ENCODE measurements at regions not wholly inside any gene's neighbourhood (a gene's known extent, or its start where the extent isn't known, plus 50 kb on each side); places are given as distances from the start of the nearest gene placed in this dataset.

GRCh38 chr11:43545610-43546009, 134.9 kb upstream of the HSD17B12 start:
- no peak for DNase-seq (ENCODE audit: low read depth)

DNA sequence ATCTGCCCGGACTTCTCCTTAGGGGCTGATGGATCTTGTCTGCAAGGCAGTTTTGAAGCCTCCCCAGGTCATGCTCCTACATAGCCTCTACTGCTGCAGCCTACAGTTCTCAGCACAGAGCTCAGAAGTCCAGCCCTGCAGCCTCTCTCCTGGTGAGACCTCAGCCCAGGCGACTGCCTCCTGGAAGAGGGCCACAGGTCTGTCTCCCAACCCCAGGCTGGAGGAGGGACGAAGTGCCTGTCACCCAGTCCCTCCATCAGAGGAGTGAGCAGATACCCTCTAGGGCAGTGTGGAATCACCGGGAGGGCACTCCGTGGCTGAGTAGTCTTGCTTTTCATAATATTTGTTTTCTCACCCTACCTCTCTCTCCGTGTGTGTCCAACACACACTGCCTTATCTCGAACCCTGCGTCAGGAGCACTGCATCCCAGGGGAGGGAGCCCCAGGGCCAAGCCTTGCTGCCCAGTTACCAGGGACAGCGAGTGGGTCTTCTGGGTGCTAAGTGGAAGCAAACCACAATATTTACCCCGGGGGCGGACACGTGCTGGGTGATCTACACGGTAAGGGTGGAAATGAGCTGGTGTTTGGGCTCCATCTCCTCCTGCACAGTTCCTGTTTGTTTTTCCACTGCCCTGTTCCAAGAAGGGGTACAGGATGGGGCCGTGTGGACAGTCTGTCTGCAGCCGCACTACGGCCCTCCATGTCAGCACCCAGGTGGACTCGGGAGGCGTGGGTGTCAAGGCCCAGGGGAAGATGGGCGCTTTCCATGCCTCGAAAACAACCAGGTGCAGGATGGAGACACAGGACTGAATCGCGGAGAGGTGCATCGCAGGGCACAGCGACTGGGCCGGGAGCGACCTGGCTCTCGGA, 133.7 kb upstream of the HSD17B12 start:
- DNase-seq (ENCODE audit: low read depth): no peak

DNA sequence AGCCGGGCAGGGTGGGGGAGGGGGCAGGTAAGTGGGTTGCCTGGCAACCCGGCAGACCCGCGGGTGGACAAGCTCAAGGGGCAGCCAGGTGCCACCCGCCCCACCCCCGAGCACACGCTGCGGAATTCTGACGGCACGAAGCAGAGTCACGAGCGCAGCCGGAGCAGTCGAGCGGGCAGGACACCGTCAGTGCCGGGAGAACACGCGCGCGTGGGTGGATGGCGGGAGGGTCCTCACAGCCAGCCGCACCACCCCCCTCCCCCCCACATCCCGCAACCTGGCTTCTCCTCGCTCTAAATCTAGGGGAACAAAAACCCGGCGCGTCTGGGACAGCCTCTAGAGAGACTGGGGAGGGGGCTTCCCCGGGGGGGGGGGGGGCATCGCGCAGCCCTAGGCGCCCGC, 133.1 kb upstream of the HSD17B12 start:
- no peak for DNase-seq (ENCODE audit: low read depth)

DNA sequence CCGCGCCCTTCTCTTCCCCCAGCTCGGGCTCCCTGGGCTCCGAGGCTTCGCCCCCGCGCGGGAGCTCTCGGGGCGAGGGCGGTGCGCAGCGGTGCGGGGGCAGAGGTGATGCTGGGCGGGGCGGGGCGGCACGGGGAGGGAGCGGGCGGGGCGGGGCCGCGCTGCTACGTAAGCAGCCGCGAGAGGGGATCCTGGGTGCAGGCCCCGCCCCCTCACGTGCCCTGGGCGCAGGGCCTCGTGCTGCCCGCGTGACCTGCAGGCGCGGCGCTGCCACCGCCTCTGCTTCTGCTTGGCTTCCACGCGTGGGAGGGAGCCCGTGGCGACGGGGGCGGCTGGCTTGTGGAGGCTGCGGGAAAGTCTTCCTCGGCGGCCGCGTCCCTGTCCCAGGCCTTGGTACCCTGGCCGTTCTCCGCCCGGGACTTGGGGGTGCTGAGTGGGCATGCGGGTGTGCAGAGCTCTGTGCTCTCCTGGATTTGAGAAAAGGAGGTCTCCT, 132.6 kb upstream of the HSD17B12 start:
- DNase-seq (ENCODE audit: low read depth): no peak

DNA sequence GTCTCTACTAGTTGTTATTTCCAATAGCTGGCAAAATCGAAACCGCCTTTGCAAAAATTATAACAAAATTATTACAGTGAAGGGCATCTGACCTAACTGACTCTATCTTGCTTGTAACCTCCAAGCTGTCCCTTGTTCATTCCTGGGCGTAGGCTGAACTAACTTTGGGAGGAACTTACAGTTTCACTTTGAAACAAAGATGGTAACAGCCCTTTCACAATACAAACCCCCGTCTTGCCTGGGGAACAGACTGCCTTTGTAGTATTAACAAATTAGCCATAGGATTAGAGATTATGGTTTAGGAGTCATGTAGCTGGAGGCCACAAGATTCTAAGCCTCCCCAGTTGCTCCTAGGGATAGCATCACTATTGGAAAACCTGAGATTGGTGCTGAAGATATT, 131.6 kb upstream of the HSD17B12 start:
- no peak for DNase-seq (ENCODE audit: low read depth)

DNA sequence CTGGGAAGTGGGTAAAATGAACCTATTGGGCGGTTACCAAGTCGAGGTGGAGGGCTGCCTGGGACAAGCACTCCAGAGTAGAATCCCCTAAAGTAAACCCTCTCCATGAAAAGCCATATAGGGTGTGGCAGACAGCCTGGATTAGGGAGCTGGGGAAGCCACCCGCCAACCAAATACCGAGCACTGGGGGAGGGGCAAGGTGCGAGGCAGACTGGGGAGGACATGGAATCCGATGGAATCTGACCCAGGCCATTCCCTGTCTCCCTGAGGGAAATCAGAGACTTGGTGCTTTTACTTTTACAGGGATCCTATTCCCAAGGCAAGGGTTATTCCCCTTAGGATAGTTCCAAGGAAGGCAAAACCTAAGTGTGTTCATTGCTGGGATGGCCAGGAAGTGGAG, 130.9 kb upstream of the HSD17B12 start:
- DNase-seq (ENCODE audit: low read depth): no peak

DNA sequence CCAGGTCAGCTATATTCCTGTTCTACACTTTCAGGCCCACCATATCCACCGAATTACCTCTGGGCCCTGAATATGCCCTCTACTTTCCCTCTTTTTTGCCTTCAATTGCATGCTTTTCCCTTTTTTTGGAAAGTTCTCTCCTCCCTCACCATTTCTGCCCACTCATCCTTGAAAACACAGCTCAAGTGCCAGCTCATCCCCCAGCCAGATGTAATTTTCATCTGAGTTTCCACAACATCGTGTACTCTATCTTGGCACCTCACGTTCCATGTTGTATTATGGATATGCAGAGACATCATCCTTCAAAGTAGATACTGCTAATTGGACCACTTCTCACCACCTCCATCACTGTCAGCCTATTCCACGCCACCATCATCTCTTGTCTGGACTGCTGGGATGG, 129.8 kb upstream of the HSD17B12 start:
- no peak for DNase-seq (ENCODE audit: low read depth)

DNA sequence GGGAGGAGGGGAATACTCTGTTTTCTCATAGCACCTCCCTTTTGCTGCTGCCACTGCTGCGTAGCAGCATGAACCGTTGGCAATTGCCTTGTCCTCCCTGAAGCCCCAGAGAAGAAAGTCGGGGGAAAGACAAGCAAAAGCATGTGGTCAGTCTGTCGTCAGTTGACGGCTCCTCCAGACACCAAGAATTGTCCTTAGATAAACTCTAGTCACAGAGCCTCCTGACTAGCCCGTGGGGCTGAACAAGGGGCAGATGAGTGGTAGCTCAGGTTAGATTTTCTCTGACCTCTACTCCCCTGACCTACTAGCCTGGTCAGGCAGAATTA, 126.4 kb upstream of the HSD17B12 start:
- no peak for DNase-seq (ENCODE audit: low read depth)

GRCh38 chr11:43555186-43555585, 125.4 kb upstream of the HSD17B12 start:
- no peak for DNase-seq (ENCODE audit: low read depth)

GRCh38 chr11:43555816-43556611, 124.5 kb upstream of the HSD17B12 start:
- DNase-seq (ENCODE audit: low read depth): no peak

GRCh38 chr11:43556612-43557375, 123.7 kb upstream of the HSD17B12 start:
- no peak for DNase-seq (ENCODE audit: low read depth)

DNA sequence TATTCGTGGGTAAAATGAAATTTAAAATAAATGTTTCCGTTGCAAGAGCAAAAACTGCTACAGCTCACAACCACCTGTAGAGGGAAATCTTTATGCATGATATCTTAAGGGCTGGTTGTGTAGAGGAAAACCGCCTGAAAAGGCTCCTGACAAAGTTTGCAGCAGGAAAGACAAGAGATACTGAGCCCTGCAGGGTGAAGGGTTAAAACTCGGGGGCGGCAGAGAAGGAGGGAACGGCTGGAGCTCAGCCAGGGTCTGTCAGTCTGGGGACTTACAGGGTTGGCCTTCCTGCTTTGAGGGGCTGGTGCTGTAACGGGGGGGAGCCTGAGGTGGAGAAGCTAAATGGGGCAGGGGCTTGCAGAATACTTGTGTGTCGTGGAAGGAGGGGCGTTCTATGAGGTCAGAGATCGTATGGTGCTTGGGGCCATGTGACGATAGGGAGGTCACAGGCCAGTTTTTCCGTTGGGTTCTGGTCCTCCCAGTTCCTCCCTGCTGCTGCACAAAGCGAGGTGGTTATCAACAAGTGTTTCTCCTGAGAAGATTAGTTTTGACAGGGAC, 122.9 kb upstream of the HSD17B12 start:
- DNase-seq (ENCODE audit: low read depth): no peak

DNA sequence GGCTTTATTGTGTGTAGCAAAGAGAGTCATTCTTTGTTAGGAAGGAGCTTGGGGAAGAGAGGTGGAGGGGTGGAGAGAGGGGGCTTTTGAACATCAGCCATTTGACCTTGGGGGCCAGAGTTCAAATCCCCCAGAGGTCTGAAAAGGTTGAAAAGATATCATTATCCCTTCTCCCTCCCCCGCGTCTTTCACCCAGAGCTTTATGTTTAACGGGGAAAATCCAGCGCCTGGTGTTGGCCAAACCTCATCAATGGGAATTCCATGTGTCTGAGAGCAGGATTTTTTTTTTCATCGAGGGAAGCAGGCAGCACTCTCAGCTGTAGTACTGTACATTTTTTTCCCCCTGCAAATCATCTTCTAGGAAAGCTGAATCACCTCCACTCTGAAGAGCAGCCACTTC, 122.4 kb upstream of the HSD17B12 start:
- DNase-seq (ENCODE audit: low read depth): no peak

- no peak for DNase-seq (ENCODE audit: low read depth)
Measured at GRCh38 chr11:43558556-43559127, 121.9 kb upstream of the HSD17B12 start.

GRCh38 chr11:43561832-43562231, 118.7 kb upstream of the HSD17B12 start:
- no peak for DNase-seq (ENCODE audit: low read depth)

DNA sequence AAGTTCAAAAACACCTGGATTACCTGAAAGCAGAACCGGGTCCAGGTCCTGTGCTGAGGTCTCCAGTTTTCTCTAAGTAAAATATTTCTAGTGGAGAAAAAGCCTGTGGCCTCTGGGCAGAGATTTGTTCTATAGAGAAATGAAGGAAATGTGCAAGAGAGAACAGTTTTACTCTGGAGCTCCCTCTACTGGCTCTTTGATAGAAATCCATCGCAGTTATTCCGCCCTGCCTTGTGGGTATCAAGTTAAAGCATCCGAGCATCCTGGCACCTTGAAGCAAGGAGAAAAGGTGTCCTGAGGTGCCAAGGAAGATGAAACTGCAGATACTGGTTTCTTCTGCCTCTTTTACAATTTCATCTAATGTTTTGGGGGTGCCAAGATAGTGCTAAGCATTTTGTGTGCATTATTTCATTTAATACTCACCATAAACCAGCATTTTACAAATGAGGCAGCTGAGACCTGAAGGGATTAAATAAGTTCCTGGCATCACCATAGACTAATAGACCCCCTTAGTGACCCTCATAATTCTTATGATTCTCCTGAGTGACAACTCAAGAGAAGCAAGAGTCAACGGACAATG, 113.1 kb upstream of the HSD17B12 start:
- DNase-seq (ENCODE audit: low read depth): no peak

GRCh38 chr11:43573233-43573632, 107.3 kb upstream of the HSD17B12 start:
- no peak for DNase-seq (ENCODE audit: low read depth)

DNA sequence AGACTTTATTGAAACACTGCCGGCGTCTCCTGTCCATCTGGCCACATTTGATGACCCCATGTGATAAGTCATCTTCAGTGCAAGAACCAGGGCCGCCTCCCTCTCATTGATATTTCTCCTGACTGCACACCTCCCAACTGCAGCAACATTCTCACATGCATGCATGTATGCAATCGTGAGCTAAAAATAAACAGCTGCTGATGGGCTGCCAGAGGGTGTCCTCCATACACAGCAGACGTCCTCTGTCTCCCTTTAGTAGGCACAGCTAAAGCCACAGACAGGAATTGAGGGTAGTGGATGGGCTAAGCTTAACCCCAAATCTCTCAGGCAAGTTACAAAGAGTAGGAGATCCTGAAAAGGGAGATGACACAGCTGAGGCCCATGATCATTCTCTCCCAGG, 106.7 kb upstream of the HSD17B12 start:
- DNase-seq (ENCODE audit: low read depth): no peak

DNA sequence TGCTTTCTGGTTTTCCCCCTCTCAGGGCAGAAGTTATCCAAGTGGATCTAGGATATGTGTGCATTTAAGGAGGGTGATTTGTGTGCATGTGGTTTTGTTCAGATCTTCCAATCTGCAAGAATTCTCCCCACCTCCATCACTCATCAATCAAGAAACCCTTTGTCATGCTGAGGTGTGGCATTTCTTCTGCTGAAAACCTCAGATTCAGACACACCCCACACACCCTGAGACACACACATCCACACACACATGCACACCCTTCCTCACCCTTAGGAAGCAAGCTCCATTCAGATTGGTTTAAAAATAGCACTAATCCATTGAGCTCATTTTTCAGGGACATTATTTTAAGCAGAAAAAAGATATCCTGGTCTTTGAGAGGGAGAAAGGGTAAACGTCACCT, 106.1 kb upstream of the HSD17B12 start:
- DNase-seq (ENCODE audit: low read depth): no peak

DNA sequence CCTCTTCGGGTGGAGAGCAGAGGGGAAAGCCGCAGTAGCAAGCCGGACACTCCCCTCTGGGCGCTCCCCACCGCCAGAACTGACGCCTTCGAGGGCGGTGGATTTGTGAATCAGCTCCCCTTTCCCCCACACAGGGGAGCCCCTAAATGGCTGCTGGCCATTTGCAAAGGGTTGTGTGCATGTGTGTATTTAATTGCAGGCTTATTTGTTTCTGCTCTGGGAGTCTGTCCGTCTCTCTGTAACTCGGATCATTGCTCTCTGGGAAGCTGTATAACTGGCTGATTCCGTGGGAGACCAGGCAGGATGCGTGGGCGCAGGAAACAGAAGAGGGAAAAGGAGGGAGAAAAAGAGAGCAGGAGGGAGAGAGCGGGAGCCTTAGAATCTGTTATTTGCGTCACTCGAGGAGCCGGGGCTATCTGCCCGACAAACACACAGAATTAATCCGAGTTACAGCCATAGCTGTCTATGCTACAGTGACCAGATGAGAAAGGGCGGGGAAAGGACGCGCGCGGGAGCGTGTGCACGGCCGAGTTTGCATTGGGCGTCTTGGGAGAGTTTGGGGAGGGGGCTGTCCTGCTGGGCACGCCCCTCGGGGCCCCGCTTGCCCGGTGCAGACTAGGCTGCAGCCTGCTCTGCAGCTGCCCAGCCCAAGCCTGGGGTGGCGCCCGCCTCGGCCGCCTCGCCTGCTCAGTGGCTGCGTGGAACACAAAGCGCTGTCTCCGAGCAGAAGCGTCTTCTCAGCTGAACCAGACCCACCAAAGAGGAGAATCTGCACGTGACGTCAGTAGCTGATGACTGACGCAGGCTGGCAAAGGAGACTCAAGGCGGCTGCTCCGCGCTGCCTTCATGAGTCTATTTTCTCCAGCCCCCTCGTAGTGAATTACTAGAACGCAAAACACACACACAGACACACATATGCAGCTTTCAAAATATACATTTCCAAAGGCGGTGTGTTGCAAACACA, 105.3 kb upstream of the HSD17B12 start:
- no peak for DNase-seq (ENCODE audit: low read depth)
